ENCODE measurements at regions not wholly inside any gene's neighbourhood (a gene's known extent, or its start where the extent isn't known, plus 50 kb on each side); places are given as distances from the start of the nearest gene placed in this dataset.

DNA sequence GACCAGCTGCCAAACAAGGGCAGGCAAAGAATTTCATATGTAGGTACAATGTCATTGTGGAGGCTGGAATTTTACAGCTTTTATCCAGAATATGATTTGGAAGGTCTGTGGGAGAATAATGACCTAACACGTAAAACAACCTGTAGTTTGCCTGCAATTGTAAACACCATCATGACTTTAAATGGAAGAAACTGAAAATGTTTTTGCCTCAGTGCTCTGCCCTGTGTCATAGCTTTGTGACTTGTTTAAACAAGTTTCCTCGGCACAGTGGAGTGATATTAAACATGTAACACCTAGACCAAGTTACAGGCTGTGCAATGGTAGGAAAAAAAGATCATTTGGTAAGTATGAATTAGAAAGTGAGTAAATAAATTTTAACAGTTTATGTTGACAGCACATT, 171.6 kb upstream of the MBNL1 start:
- Histone ChIP-seq H3K9me3 (ENCODE audit: low read depth) (no peaks in the 10 kb centered on the region), H3K36me3 (ENCODE audit: low read depth) (no peaks in the 10 kb centered on the region), H4K20me1 (ENCODE audit: insufficient read depth) (no peaks in the 10 kb centered on the region), H3F3A (ENCODE audit: insufficient read depth) (no peaks in the 10 kb centered on the region), H3K9ac (no peak overlapping the region), H3K4me1 (ENCODE audit: insufficient read depth) (0 out of 2 replicates have a peak, but pooled peaks cover 5% of the 10 kb centered on the region), H3K27ac (no peak overlapping the region), H3K4me3 (no peak overlapping the region), H3K27me3 (replicated peaks; ENCODE audit: insufficient read depth) (no peaks in the 10 kb centered on the region), H2AFZ (no peak overlapping the region), H3K9me2 (ENCODE audit: insufficient read depth) (no peaks in the 10 kb centered on the region; the same call in 1 of the 2 replicates), H3K4me2 (ENCODE audit: unreplicated experiment) (no peak overlapping the region), H3K79me2 (ENCODE audit: insufficient read depth) (no peaks in the 10 kb centered on the region)
- DNase-seq, result no peak
- in situ Hi-C loops (cut with MboI), result no loop called here
- 95 to 96% methylated on average over 2 of the region's 2 CpGs for WGBS, 2 experiments (ENCODE audit: low coverage in 1 of 2, low lambda C conversion rate in 2 of 2, missing lambda C conversion rate in 2 of 2)
- TF ChIP-seq EZH2 (IDR thresholded peaks at IDR 0.05; ENCODE audit: insufficient read depth, poor library complexity, severe bottlenecking) (no peak), EZH2phosphoT487 (IDR thresholded peaks at IDR 0.05; ENCODE audit: insufficient read depth, low read depth) (no peak)

DNA sequence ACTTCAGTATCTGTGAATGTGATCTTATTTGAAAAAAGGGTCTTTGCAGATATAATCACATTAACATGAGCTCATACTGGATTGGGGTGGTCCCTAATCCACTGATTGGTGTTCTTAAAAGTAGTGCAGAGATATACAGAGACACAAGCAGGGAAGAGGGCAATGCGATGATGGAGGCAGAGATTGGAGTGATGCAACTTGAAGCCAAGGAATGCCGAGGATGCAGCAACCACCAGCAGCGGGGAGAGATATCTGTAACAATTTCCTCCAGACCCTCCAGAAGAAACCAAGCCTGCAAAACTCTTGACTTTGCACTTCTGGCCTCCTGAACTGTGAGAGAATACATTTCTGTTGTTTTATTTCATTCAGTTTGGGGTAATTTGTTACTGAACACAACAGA, 171.0 kb upstream of the MBNL1 start:
- Histone ChIP-seq H3K4me1 (ENCODE audit: insufficient read depth) (0 out of 2 replicates have a peak, but pooled peaks cover 6% of the 10 kb centered on the region), H3K4me3 (no peak overlapping the region), H3K79me2 (ENCODE audit: insufficient read depth) (no peaks in the 10 kb centered on the region), H3K27me3 (replicated peaks; ENCODE audit: insufficient read depth) (no peaks in the 10 kb centered on the region), H3K4me2 (ENCODE audit: unreplicated experiment) (no peak overlapping the region), H3K36me3 (ENCODE audit: low read depth) (no peaks in the 10 kb centered on the region), H4K20me1 (ENCODE audit: insufficient read depth) (no peaks in the 10 kb centered on the region), H3K27ac (no peak overlapping the region), H3K9ac (no peak overlapping the region), H2AFZ (no peak overlapping the region), H3K9me2 (ENCODE audit: insufficient read depth) (no peaks in the 10 kb centered on the region; the same call in 1 of the 2 replicates), H3F3A (ENCODE audit: insufficient read depth) (no peaks in the 10 kb centered on the region), H3K9me3 (ENCODE audit: low read depth) (no peaks in the 10 kb centered on the region)
- 94 to 98% methylated on average over 3 of the region's 3 CpGs for WGBS, 2 experiments (ENCODE audit: low coverage in 1 of 2, low lambda C conversion rate in 2 of 2, missing lambda C conversion rate in 2 of 2)
- in situ Hi-C loops (cut with MboI), result no loop called here
- TF ChIP-seq EZH2phosphoT487 (IDR thresholded peaks at IDR 0.05; ENCODE audit: insufficient read depth, low read depth) (no peak), EZH2 (IDR thresholded peaks at IDR 0.05; ENCODE audit: insufficient read depth, poor library complexity, severe bottlenecking) (no peak)
- DNase-seq, result no peak

DNA sequence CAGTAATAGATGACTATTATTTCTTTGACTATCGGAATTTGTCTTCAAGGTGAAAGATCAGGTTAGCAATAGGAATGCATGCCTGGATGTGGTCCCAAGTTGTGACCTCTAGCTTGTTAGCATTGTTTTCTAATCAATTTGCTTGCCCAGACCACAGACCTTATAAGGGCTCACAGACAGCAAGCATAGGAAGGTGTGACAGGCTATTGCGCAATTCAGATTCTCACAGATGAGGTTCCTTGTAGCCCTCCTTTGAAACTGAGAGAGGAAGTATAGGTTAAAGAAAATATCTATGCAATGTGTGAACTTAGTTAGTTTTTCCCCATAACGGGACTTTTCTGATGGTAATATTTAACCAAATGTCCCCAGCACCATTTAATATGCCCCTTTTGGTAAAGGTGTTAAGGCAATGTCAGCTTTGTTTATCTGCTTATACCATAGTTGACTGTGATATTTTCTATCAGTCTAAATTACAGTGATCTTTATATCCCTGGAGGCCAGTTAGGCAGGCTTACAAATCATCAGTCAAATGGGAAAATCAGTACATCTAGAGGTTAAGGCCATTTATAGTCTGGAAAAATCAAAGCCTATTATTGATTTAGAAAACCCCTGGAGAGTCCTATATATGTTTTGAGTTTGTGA, 168.1 kb upstream of the MBNL1 start:
- H3F3A ChIP-seq (ENCODE audit: insufficient read depth), result no peaks in the 10 kb centered on the region
- no peaks in the 10 kb centered on the region for H3K36me3 ChIP-seq (ENCODE audit: low read depth)
- H3K27ac ChIP-seq, result no peak overlapping the region
- H3K4me3 ChIP-seq, result no peak overlapping the region
- in situ Hi-C loops (cut with MboI), result no loop called here
- 0 out of 2 replicates have a peak, but pooled peaks cover 6% of the 10 kb centered on the region for H3K4me1 ChIP-seq (ENCODE audit: insufficient read depth)
- no peak overlapping the region for H3K4me2 ChIP-seq (ENCODE audit: unreplicated experiment)
- no peaks in the 10 kb centered on the region for H3K79me2 ChIP-seq (ENCODE audit: insufficient read depth)
- peak; percentile 11 for DNase-seq
- H4K20me1 ChIP-seq (ENCODE audit: insufficient read depth), result no peaks in the 10 kb centered on the region
- H3K9me3 ChIP-seq (ENCODE audit: low read depth), result no peaks in the 10 kb centered on the region
- H3K27me3 ChIP-seq (replicated peaks; ENCODE audit: insufficient read depth), result no peaks in the 10 kb centered on the region
- no peaks in the 10 kb centered on the region for H3K9me2 ChIP-seq (ENCODE audit: insufficient read depth)
- no peak overlapping the region for H2AFZ ChIP-seq
- H3K9ac ChIP-seq, result no peak overlapping the region
- TF ChIP-seq EZH2phosphoT487 (IDR thresholded peaks at IDR 0.05; ENCODE audit: insufficient read depth, low read depth) (no peak), EZH2 (IDR thresholded peaks at IDR 0.05; ENCODE audit: insufficient read depth, poor library complexity, severe bottlenecking) (no peak)
- WGBS, 2 experiments (ENCODE audit: low coverage in 1 of 2, low lambda C conversion rate in 2 of 2, missing lambda C conversion rate in 2 of 2), result 84 to 87% methylated on average over 3 of the region's 3 CpGs

DNA sequence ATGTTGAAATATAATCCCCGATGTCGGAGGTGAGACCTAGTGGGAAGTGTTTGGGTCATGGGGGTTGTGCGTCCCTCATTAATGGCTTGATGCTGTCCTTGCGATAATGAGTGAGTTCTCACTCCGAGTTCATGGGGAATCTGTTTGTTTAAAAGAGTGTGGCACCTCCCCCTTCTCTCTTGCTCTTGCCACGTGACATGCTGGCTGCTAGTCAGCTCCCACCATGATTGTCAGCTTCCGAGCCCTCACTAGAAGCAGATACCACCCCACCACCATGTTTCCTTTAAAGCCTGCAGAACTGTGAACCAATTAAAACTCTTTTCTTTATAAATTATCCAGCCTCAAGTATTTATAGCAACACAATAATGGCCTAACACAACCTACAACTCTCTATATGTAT, 166.3 kb upstream of the MBNL1 start:
- Histone ChIP-seq H3K27me3 (replicated peaks; ENCODE audit: insufficient read depth) (no peaks in the 10 kb centered on the region), H3K9me3 (ENCODE audit: low read depth) (no peaks in the 10 kb centered on the region), H3F3A (ENCODE audit: insufficient read depth) (no peaks in the 10 kb centered on the region), H3K4me2 (ENCODE audit: unreplicated experiment) (no peak overlapping the region), H3K9me2 (ENCODE audit: insufficient read depth) (no peaks in the 10 kb centered on the region), H3K36me3 (ENCODE audit: low read depth) (no peaks in the 10 kb centered on the region), H3K4me1 (ENCODE audit: insufficient read depth) (0 out of 2 replicates have a peak, but pooled peaks cover 6% of the 10 kb centered on the region), H2AFZ (no peak overlapping the region), H3K4me3 (no peak overlapping the region), H4K20me1 (ENCODE audit: insufficient read depth) (no peaks in the 10 kb centered on the region), H3K9ac (no peak overlapping the region), H3K27ac (no peak overlapping the region), H3K79me2 (ENCODE audit: insufficient read depth) (no peaks in the 10 kb centered on the region)
- in situ Hi-C loops (cut with MboI), result no loop called here
- 93 to 94% methylated on average over 7 of the region's 7 CpGs for WGBS, 2 experiments (ENCODE audit: low coverage in 1 of 2, low lambda C conversion rate in 2 of 2, missing lambda C conversion rate in 2 of 2)
- no peak for TF ChIP-seq EZH2 (IDR thresholded peaks at IDR 0.05; ENCODE audit: insufficient read depth, poor library complexity, severe bottlenecking)
- no peak for TF ChIP-seq EZH2phosphoT487 (IDR thresholded peaks at IDR 0.05; ENCODE audit: insufficient read depth, low read depth)
- no peak for DNase-seq

All from GM23248 (cell line).